Middle frontal gyrus (tissue), 1 donor: ENCODE measurements at regions not wholly inside any gene's neighbourhood (a gene's known extent, or its start where the extent isn't known, plus 50 kb on each side); places are given as distances from the start of the nearest gene placed in this dataset.

ENCODE experiments used
- DNase-seq: peaks from one replicate; pipeline ENCODE4 v3.0.0-alpha.2; 2015; ENCODE audit warnings: low spot score; ENCODE audit errors: extremely low spot score

DNA sequence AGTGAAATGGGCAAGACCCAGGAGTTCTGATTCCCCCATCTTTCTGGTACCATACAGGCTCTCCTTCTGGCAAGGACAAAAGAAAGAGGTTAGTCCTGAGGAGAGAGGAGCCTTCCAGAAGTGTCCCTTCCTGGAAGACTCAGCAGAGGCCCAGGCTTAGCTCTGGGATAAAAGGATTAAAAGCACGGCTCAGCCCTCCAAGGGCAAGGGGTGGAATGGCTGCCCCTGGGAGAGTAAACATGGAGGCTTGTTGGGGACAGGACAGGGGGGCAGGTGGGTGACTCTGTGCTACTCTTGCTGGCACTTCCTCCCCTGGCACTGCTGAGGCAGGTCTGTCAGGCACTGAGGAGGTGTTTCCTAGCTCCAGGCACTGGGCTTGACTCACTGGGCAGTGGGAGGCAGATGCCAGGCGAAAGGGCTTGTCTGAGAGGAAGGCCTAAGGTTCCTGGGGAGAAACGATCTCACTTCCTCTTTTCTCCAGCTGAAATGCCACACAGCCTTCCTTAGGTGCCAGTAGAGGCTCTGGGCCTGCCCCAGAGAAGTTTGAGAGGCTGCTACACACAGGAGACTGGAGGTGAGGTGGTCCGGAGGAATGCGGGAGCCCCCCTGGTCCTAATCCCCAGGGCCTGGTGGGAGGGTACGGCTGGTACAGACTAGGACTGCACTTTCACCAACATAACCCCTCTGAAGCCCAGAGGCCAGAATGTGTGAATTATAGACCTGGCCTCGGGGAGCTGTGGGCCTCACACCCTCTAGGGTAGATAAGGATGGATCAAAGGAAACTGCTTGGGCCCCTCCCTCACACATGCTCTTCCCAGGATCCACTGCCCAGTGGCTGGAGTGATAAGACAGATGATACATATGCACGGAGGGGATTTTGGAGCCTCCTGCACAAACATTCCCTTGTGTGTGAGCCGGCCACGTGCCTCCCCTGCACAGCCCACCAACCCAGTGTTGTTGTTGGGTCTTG lies 63.2 kb upstream of the PODXL start:
- no peak for DNase-seq

GRCh38 chr7:131618391-131618790 lies 62.0 kb upstream of the PODXL start:
- no peak for DNase-seq

DNA sequence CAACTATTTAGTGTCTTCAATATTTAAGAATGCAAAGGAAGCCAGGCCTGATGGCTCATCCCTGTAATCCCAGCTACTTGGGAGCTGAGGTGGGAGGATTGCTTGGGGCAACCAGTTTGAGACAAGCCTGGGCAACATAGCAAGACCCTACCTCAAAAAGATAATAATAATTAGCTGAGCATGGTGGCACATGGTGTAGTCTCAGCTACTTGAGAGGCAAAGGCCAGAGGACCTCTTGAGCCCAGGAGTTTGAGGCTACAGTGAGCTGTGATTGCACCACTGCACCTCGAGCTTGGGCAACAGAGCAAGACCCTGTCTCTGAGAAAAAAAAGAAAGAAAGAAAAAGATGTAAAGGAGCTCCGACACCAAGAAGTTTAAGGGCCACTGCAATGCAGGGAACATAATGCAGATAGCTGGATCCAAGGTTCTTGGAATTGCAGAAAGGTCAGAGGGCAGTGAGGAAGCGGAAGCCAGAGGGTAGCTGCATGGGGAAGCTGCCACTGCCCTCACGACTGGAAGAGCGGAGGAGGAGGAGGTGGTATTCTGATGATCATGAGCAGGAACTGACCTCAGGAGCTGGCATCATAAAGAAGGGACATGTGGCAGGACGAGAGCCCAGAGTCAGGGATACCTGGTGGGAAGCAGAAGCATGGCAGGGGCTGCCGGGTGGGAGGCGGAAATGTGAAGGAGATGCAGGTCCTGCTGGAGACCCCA lies 60.2 kb upstream of the PODXL start:
- no peak for DNase-seq

GRCh38 chr7:131613909-131614308 lies 57.5 kb upstream of the PODXL start:
- no peak for DNase-seq

DNA sequence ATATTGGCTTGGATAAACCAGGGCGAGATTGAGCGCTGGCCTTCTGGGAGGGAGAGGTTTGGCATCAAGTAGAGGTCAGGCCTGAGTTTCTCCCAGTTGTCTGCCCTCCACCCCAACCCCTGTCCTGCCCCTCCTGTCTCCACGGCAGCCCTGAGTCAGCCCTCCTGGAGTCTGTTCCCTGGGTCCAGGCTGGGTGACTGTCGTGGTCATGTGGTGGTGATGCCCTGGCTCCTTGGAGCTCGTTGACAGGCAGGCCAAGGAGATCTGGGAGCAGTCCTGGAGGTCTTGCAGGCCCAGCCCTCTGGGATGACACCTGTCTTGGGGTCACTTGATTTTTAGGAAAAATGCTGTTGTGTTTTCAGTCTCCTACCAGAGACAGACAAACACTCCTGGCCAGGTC lies 53.6 kb upstream of the PODXL start:
- no peak for DNase-seq

DNA sequence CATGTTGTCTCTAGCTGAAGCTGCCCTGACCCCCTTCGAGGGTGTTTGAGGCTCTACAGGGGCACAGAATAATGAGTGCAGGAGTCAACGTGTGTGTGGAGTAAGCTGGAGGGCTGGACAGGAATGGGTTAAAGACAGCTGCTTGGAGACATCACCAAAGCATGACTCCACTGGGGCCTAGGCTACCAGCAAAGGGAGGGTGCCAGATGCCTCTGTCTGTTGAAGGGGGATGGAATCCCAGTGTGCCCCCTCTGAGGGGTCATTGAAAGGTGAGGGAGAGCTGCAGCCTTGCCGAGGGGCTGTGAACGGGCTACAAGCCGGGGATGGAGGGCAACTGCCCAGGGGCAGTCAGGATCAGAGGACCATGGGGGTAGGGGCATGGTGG lies 51.7 kb upstream of the PODXL start:
- DNase-seq: no peak

DNA sequence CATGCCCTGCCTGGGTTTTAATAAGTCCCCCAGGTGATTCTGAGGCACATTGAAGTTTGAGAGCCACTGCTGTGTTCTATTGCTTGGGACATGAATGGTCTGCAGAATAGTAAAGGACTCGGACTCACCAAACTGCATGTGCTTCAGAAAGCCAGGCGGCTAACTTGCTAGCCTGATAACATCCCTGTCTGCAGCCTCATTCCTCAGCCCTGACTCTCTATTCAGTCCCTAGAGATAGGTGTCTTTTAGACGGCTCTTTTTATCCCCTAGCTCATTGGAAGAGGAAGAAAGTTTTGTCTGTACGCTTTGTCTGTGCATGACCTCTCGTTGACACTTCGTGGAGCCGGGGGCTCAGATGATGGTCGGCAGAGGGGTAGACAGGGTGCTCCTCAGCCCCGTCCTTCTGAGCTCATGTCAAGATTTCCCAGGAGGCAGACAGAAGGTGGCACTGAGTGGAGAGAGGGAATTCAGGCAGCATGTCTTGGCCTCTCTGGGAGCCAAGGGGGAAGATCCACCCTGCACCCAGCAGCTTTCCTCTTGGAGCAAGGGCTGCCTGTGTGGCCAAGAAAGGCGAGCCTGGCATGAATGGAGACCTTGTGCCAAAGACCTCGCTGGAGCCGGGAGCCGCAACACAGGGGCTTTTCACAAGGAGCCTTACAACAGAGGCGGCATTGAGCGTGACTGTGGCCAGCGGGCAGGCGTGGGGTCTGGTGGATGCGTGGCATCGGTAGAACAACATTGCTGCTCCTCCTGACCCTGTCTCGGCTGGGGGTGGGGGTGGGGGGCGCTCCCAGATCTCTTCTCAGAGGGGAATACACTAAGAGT lies 51.1 kb upstream of the PODXL start:
- DNase-seq: peak; percentile 14

- no peak for DNase-seq
These were observed 50.2 kb upstream of the PODXL start for GRCh38 chr7:131606346-131607290.
